Tibial artery (tissue), 4 donors: ENCODE measurements at regions not wholly inside any gene's neighbourhood (a gene's known extent, or its start where the extent isn't known, plus 50 kb on each side); places are given as distances from the start of the nearest gene placed in this dataset.

ENCODE experiments used
- DNase-seq, 2 donors: peaks; one replicate each; pipeline ENCODE4 v3.0.0-alpha.2; 2019
- H3K27ac ChIP-seq, 2 donors: fragments of 200-600 bp; sonication (generic) in 1 of 2; 1 replicate in 1 of 2; 2 replicates in 1 of 2; pipeline ENCODE4 v1.5.1; 2018 to 2019; ENCODE audit warnings: mild to moderate bottlenecking in 1 of 2
- H3K27me3 ChIP-seq, 2 donors: fragments of 200-600 bp; sonication (generic) in 1 of 2; one replicate each; pipeline versions ENCODE4 v1.5.1 to v1.6.0; 2016 to 2019
- H3K36me3 ChIP-seq, 3 donors: fragments of 200-600 bp; sonication (generic) in 2 of 3; one replicate each; pipeline ENCODE4 v1.5.1; 2016 to 2019; ENCODE audit warnings: mild to moderate bottlenecking in 2 of 3
- H3K4me1 ChIP-seq, 4 donors: fragments of 200-600 bp; sonication (generic) in 2 of 4; 1 replicate in 3 of 4; 2 replicates in 1 of 4; pipeline ENCODE4 v1.5.1; 2016 to 2019
- H3K4me3 ChIP-seq, 2 donors: fragments of 200-600 bp; sonication (generic) in 1 of 2; 1 replicate in 1 of 2; 2 replicates in 1 of 2; pipeline ENCODE4 v1.5.1; 2018 to 2019; ENCODE audit warnings: mild to moderate bottlenecking in 2 of 2
- H3K9me3 ChIP-seq, 3 donors: fragments of 200-600 bp; sonication (generic) in 1 of 3; one replicate each; pipeline ENCODE4 v1.5.1; 2016 to 2019
- intact Hi-C: fragments of 100-400 bp; cut with DNase I; formaldehyde crosslinking; loops from one replicate; pipeline ENCODE4 v1.15.0; 2023; ENCODE audit warnings: low total_unique reads
- TF ChIP-seq, protein P1 (sequence below), 2 experiments: fragments of 200-600 bp in 1 of 2; fragments of 450-650 bp in 1 of 2; IDR thresholded peaks; one replicate each; pipeline ENCODE4 v1.5.1; 2017 to 2019; ENCODE audit warnings: antibody characterized with exemption in 2 of 2, mild to moderate bottlenecking in 1 of 2, moderate library complexity in 1 of 2

DNA sequence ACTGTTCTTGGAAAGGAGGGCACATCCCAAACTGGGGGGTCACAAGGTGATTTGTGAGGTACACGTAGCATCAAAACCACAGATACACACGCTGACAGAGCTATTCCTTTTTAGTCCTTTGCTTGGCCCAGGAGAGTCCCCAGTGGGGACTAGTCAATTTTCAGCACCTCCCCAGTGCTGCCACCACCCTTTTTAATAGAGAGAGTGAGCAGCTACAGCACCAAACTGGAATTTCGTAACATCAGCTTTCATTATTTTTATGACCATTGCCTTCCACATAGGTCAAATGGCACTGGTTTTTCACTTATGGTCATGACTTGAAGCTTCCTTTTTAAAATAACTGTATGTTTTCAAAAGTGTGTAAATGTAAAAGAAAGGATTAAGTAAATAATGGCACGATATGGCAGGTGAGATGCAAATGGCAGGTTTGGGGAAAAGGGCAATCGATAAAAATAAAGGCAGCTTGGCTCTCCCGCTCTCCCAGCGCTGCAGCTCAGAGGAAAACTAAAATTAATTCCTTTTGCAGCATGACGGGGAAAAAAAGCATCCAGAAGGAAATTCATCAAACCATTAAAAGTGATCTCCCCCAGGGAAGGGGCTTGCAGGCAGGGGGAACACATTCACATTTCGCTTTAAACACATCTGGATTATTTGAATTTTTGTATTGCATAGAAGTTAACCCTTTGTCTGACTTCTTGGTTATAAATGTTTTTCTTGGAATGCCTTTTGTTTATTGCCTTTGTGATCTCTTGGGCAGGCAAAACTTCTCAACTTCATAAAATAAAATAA is 95.2 kb downstream of the ANKRD60 start:
- DNase-seq, result peak in 1 of 2 donors; percentile 79
- Histone ChIP-seq H3K4me1 (peaks cover 0 to 74% (median 49%) of the 10 kb centered on the region in 4 donors), H3K27me3 (peaks cover 0 to 2% of the 10 kb centered on the region in 2 donors), H3K4me3 (peak overlapping the region; percentile 23 to 35), H3K9me3 (no peaks in the 10 kb centered on the region), H3K27ac (peak overlapping the region; percentile 75 to 85), H3K36me3 (no peaks in the 10 kb centered on the region)
- TF ChIP-seq, protein P1, sequence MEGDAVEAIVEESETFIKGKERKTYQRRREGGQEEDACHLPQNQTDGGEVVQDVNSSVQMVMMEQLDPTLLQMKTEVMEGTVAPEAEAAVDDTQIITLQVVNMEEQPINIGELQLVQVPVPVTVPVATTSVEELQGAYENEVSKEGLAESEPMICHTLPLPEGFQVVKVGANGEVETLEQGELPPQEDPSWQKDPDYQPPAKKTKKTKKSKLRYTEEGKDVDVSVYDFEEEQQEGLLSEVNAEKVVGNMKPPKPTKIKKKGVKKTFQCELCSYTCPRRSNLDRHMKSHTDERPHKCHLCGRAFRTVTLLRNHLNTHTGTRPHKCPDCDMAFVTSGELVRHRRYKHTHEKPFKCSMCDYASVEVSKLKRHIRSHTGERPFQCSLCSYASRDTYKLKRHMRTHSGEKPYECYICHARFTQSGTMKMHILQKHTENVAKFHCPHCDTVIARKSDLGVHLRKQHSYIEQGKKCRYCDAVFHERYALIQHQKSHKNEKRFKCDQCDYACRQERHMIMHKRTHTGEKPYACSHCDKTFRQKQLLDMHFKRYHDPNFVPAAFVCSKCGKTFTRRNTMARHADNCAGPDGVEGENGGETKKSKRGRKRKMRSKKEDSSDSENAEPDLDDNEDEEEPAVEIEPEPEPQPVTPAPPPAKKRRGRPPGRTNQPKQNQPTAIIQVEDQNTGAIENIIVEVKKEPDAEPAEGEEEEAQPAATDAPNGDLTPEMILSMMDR (IDR thresholded peaks at IDR 0.05), result peak; percentile 8 to 20
- intact Hi-C loops, result no loop called here

DNA sequence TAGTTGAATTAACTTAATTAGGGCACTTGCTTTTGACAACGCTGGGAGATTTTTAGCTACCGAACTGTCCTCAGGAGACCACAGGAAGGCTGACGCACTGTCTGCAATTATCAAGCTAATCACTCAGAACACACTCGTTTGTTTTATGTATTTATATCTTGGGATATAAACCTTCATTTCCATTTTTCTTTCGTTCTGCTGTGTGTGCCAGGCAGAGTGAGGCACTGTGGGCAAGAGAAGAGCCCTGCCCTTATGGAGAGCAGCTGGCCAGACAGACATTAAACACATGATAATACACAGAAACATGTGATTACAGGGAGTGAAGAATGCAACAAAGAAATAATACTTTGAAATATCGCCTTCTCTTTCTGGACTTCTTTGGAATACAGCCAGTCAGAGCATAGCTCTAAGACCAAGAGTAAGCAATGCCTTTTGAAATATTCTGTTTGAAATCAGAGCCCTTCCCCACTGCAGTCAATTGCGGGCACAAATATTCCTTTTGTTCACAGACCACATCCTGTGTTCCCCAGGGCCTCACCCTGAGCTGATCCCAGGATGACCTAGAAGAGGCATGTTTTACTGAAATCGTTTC is 96.8 kb downstream of the ANKRD60 start:
- TF ChIP-seq, protein P1 (IDR thresholded peaks at IDR 0.05), result no peak
- peak overlapping the region; percentile 75 to 85 for H3K27ac ChIP-seq
- DNase-seq, result peak in 1 of 2 donors; percentile 32
- no peaks in the 10 kb centered on the region for H3K36me3 ChIP-seq
- H3K9me3 ChIP-seq, result no peaks in the 10 kb centered on the region
- H3K4me1 ChIP-seq, result peaks cover 0 to 74% (median 52%) of the 10 kb centered on the region in 4 donors
- intact Hi-C loops, result no loop called here
- H3K27me3 ChIP-seq, result peaks cover 0 to 2% of the 10 kb centered on the region in 2 donors
- no peak overlapping the region for H3K4me3 ChIP-seq

DNA sequence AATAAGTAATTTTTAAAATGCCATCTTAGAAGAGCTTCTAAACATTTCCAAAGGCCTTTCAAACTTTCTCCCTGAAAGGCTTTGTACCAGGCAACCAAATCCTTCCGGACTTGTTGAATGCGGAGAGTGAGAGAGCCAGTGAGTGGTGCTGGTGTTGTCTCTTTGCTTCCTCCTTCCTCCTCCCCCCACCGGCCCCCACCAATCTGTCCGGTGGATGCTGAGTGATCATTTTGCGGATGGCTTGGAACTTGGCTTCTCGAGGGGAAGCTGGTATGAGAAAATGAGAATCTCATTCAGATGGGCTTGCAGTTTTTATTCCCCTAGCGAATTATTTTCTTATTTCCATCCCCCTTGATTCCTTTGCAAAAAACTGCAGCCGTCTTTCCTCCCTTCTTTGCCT is 97.3 kb downstream of the ANKRD60 start:
- intact Hi-C loops, result no loop called here
- H3K36me3 ChIP-seq, result no peaks in the 10 kb centered on the region
- H3K4me3 ChIP-seq, result no peak overlapping the region
- TF ChIP-seq, protein P1 (IDR thresholded peaks at IDR 0.05), result no peak
- peaks cover 0 to 74% (median 52%) of the 10 kb centered on the region in 4 donors for H3K4me1 ChIP-seq
- peak in 1 of 2 donors; percentile 58 for DNase-seq
- H3K27ac ChIP-seq, result peak overlapping the region; percentile 75 to 85
- H3K9me3 ChIP-seq, result no peaks in the 10 kb centered on the region
- H3K27me3 ChIP-seq, result peaks cover 0 to 2% of the 10 kb centered on the region in 2 donors

DNA sequence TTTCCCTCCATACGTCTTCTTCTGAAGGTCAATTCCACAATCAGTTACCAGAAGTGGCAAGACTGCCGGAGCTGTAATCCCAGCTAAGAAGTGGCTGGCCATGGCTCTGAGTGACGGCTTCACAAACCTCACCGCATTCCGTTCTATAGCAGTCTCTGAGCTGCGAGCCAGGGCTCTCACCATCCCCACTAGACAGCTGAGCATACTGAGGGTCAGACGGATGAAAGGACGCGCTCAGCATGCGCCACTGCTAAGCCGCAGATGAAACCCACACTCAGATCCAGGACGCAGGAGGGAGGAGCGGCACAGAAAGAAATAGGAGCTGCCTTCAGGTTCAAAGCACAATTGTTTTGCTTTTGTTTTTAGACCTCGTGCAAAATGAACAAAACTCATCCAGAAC is 97.9 kb downstream of the ANKRD60 start:
- H3K4me3 ChIP-seq, result no peak overlapping the region
- peaks cover 0 to 70% (median 50%) of the 10 kb centered on the region in 4 donors for H3K4me1 ChIP-seq
- no peaks in the 10 kb centered on the region for H3K36me3 ChIP-seq
- no peaks in the 10 kb centered on the region for H3K27me3 ChIP-seq
- DNase-seq, result peak in 1 of 2 donors; percentile 44
- peak overlapping the region; percentile 75 to 85 for H3K27ac ChIP-seq
- H3K9me3 ChIP-seq, result no peaks in the 10 kb centered on the region
- TF ChIP-seq, protein P1 (IDR thresholded peaks at IDR 0.05), result no peak
- intact Hi-C loops, result no loop called here

GRCh38 chr20:58130156-58130555 is 98.3 kb downstream of the ANKRD60 start:
- Histone ChIP-seq H3K4me3 (no peak overlapping the region), H3K9me3 (no peaks in the 10 kb centered on the region), H3K27ac (peak overlapping the region; percentile 75 to 85), H3K4me1 (peaks cover 0 to 66% (median 45%) of the 10 kb centered on the region in 4 donors), H3K27me3 (no peaks in the 10 kb centered on the region), H3K36me3 (no peaks in the 10 kb centered on the region)
- peak in 1 of 2 donors; percentile 13 for DNase-seq
- intact Hi-C loops, result no loop called here
- TF ChIP-seq, protein P1 (IDR thresholded peaks at IDR 0.05), result no peak
